KOPT-K1 (cell line): ENCODE measurements at regions not wholly inside any gene's neighbourhood (a gene's known extent, or its start where the extent isn't known, plus 50 kb on each side); places are given as distances from the start of the nearest gene placed in this dataset.

Source experiments
- H3K27ac ChIP-seq: fragments of 200-600 bp; sonication (generic); 2 replicates; pipeline ENCODE4 v1.5.1; 2016; ENCODE audit warnings: antibody characterized with exemption, mild to moderate bottlenecking, low read depth, low read length; ENCODE audit not compliant: poor library complexity, severe bottlenecking
- H3K36me3 ChIP-seq: fragments of 200-600 bp; sonication (generic); 2 replicates; pipeline ENCODE4 v1.5.1; 2017; ENCODE audit warnings: antibody characterized with exemption, mild to moderate bottlenecking, low read length, moderate library complexity; ENCODE audit not compliant: insufficient read depth
- H3K9me3 ChIP-seq: fragments of 200-600 bp; sonication (generic); 2 replicates; pipeline ENCODE4 v1.5.1; 2017; ENCODE audit warnings: antibody characterized with exemption, low read length, mild to moderate bottlenecking; ENCODE audit not compliant: insufficient read depth, poor library complexity, severe bottlenecking

DNA sequence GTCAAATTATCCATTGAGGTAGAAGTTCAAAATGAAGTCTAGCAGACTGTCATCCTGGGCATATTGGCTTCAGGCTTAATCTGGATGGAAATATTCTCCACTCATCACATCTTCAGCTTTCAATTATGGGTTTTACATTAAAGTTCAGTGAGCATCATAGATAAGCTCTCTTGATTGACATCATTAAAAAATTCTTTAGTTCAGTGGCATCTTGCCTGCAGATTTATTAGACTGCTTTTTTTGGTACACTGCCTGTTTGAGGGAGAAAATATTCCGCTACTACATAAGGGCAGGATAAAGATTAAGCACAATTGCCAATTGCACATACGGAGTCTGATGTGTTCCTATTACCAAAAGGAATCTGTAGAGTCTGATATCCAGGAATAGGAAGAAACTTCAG, 2353.8 kb downstream of the MAT2B start:
- H3K9me3 ChIP-seq = no peaks in the 10 kb centered on the region
- H3K36me3 ChIP-seq = no peaks in the 10 kb centered on the region
- no peak overlapping the region for H3K27ac ChIP-seq

- Histone ChIP-seq H3K27ac (no peak overlapping the region), H3K9me3 (no peaks in the 10 kb centered on the region), H3K36me3 (no peaks in the 10 kb centered on the region)
Observed at GRCh38 chr5:165863239-165863638, 2357.8 kb downstream of the MAT2B start.

- Histone ChIP-seq H3K9me3 (no peaks in the 10 kb centered on the region), H3K36me3 (no peaks in the 10 kb centered on the region), H3K27ac (no peak overlapping the region)
Observed at GRCh38 chr5:165871291-165871690, 2365.9 kb downstream of the MAT2B start.

- H3K36me3 ChIP-seq = no peaks in the 10 kb centered on the region
- no peaks in the 10 kb centered on the region for H3K9me3 ChIP-seq
- H3K27ac ChIP-seq = no peak overlapping the region
Observed at GRCh38 chr5:165874851-165875250, 2369.4 kb downstream of the MAT2B start.

DNA sequence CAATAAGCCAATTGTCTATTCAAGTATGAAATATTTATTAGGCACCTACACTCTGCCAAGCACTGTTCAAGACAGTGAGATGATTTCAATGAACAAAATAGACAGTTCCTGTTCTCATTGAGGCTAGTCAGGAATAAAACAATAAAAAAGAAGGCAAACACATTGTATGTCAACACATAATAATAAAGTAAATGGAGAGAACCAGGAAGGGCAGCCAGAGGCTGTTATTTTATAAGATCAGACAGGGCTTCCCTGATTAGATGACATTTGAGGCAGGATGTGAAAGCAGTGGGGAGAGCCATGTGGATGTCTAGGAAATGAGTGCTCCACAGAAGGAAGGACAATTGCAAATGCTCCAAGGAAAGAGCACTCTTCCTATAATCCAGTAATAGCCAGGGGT, 2371.1 kb downstream of the MAT2B start:
- Histone ChIP-seq H3K9me3 (no peaks in the 10 kb centered on the region), H3K27ac (no peak overlapping the region), H3K36me3 (no peaks in the 10 kb centered on the region)

GRCh38 chr5:165877475-165877874, 2372.1 kb downstream of the MAT2B start:
- Histone ChIP-seq H3K36me3 (no peaks in the 10 kb centered on the region), H3K27ac (no peak overlapping the region), H3K9me3 (no peaks in the 10 kb centered on the region)

GRCh38 chr5:165881259-165881658, 2375.8 kb downstream of the MAT2B start:
- no peak overlapping the region for H3K27ac ChIP-seq
- no peaks in the 10 kb centered on the region for H3K36me3 ChIP-seq
- H3K9me3 ChIP-seq = no peaks in the 10 kb centered on the region

GRCh38 chr5:165882099-165882498, 2376.7 kb downstream of the MAT2B start:
- no peaks in the 10 kb centered on the region for H3K36me3 ChIP-seq
- H3K27ac ChIP-seq = no peak overlapping the region
- H3K9me3 ChIP-seq = no peaks in the 10 kb centered on the region

GRCh38 chr5:165885623-165886350, 2380.4 kb downstream of the MAT2B start:
- no peaks in the 10 kb centered on the region for H3K9me3 ChIP-seq
- H3K36me3 ChIP-seq = no peaks in the 10 kb centered on the region
- H3K27ac ChIP-seq = no peak overlapping the region

- no peaks in the 10 kb centered on the region for H3K9me3 ChIP-seq
- no peak overlapping the region for H3K27ac ChIP-seq
- H3K36me3 ChIP-seq = no peaks in the 10 kb centered on the region
Observed at GRCh38 chr5:165887147-165887546, 2381.7 kb downstream of the MAT2B start.

- Histone ChIP-seq H3K9me3 (no peaks in the 10 kb centered on the region), H3K36me3 (no peaks in the 10 kb centered on the region), H3K27ac (no peak overlapping the region)
Observed at GRCh38 chr5:165892383-165892782, 2387.0 kb downstream of the MAT2B start.

DNA sequence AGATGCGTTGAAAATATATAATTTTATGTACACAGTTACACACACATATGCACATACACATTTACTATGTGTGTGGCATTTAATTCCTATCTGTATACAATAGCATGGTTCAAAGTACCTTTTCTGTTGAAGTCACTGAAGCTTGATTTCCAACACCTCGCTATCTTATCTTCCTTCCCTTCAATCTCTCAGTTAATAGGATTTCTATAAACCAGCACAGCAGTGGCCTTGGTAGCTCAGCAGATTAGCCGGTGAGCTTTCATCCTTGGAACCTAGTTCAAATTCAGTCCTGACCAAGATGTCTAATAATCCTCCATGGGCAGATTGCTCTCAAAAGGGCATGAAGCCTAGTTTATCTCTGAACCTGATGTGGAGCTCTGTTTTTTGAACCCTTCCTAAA, 2389.5 kb downstream of the MAT2B start:
- Histone ChIP-seq H3K27ac (no peak overlapping the region), H3K36me3 (no peaks in the 10 kb centered on the region), H3K9me3 (no peaks in the 10 kb centered on the region)

DNA sequence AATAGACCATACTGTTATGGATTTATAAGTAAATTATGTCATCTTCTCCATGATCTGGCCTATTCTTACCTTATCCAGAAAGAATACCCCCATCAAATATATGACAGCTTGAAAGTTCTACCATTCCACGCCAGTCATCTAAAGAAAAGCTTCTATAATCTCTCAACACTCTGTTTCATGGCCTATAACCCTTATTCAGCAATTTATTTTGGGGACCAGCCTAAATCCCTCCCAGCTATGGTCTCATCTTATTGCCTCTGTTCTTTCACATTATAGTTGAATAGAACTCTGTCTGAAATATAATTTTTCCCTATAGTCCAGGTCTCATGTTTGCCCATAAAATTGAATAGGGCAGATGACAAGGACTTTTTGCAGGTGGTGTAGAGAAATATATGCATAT, 2387.6 kb upstream of the WWC1 start:
- Histone ChIP-seq H3K9me3 (no peaks in the 10 kb centered on the region), H3K27ac (no peak overlapping the region), H3K36me3 (no peaks in the 10 kb centered on the region)

GRCh38 chr5:165906871-165907270, 2384.6 kb upstream of the WWC1 start:
- no peaks in the 10 kb centered on the region for H3K36me3 ChIP-seq
- H3K27ac ChIP-seq = no peak overlapping the region
- H3K9me3 ChIP-seq = peaks cover 4% of the 10 kb centered on the region

GRCh38 chr5:165913059-165913458, 2378.4 kb upstream of the WWC1 start:
- Histone ChIP-seq H3K9me3 (peaks cover 4% of the 10 kb centered on the region), H3K36me3 (no peaks in the 10 kb centered on the region), H3K27ac (no peak overlapping the region)

GRCh38 chr5:165914456-165914855, 2377.0 kb upstream of the WWC1 start:
- H3K27ac ChIP-seq = no peak overlapping the region
- H3K9me3 ChIP-seq = no peaks in the 10 kb centered on the region
- H3K36me3 ChIP-seq = no peaks in the 10 kb centered on the region
